Gastrocnemius medialis (tissue), 4 donors: ENCODE measurements at regions not wholly inside any gene's neighbourhood (a gene's known extent, or its start where the extent isn't known, plus 50 kb on each side); places are given as distances from the start of the nearest gene placed in this dataset.

Source experiments
- CTCF ChIP-seq, 5 experiments: fragments of 450-650 bp in 3 of 5; fragments of 200-600 bp in 2 of 5; sonication (generic) in 2 of 5; IDR thresholded peaks in 4 of 5; conservative IDR thresholded peaks in 1 of 5; 1 replicate in 4 of 5; 2 replicates in 1 of 5; pipeline ENCODE4 v1.5.1; 2016 to 2019; ENCODE audit warnings: antibody characterized with exemption in 5 of 5, mild to moderate bottlenecking in 3 of 5, moderate library complexity in 3 of 5
- POLR2A ChIP-seq, 2 donors: fragments of 450-650 bp; IDR thresholded peaks; one replicate each; pipeline ENCODE4 v1.6.1; 2017; ENCODE audit warnings: antibody characterized with exemption in 2 of 2, mild to moderate bottlenecking in 2 of 2, moderate library complexity in 2 of 2

GRCh38 chr2:9150906-9151305 lies 55.7 kb upstream of the ASAP2 start:
- TF ChIP-seq CTCF (IDR thresholded peaks at IDR 0.05 in 4 of 5, conservative IDR thresholded peaks at IDR 0.05 in 1 of 5), result no peak
- TF ChIP-seq POLR2A (IDR thresholded peaks at IDR 0.05), result no peak
